ENCODE measurements at regions not wholly inside any gene's neighbourhood (a gene's known extent, or its start where the extent isn't known, plus 50 kb on each side); places are given as distances from the start of the nearest gene placed in this dataset.

DNA sequence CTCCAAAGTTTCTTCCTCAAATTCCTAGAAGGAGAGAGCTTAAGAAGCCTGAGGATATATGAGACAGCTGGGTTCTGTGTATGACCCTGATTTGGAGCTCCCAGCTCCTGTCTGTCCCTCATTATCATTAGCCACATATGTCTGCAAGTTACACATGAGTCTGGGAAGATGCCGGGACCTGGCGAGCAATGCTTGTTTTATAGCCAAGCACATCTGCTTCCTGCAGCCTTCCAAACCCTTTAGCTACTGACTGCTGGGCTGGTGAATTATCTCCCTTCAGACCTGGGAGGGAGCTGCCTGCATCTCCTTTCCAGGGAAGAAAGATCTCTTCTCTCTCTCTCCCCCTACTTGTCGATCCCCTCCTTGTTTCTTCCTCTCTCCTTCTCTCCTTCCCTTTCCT is 556.7 kb upstream of the BOD1L1 start:
- DNase-seq: no peak

- no peak for DNase-seq
Observed at GRCh38 chr4:14184767-14185166, 557.2 kb upstream of the BOD1L1 start.

DNA sequence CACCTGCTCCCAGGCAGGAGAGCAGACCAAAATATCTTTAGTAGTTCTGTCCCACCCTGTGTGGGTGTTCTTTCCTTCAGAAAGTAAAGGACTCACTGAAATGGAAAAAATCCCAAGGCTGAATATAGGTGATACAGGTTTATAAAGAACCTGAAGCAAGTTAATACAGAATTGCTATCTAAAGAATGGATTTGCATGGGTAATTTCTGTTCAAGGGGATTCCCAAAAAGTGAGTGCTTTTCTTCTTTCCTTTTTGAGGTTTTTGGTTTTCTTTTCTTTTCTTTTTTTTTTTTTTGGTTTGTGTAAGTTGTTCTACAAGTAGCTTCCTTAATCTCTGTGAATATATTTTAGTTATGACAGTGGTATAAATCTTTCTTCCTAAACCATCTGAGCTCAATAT is 560.7 kb upstream of the BOD1L1 start:
- DNase-seq: no peak

DNA sequence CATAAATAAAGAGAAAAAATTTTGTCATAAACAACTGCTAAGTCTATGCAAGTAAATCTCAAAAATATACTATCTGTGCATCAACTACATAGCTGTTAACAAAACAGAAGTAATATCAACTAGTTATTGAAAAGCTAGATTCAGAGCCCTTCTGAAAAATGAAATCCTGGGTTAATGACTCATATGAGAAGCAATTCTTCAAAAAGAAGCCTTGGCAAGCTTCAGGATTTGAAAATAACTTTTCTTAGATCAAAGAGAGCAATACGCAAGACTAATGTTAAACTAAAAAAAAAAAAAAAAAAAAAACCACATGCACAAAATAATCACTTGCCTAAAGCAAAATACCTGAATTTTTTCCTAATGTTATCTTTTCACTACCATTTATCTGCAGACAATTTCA is 566.1 kb upstream of the BOD1L1 start:
- DNase-seq: no peak

GRCh38 chr4:14196131-14196530 is 568.6 kb upstream of the BOD1L1 start:
- peak; percentile 14 for DNase-seq

- DNase-seq: no peak
Observed at GRCh38 chr4:14215116-14215770, 587.7 kb upstream of the BOD1L1 start.

DNA sequence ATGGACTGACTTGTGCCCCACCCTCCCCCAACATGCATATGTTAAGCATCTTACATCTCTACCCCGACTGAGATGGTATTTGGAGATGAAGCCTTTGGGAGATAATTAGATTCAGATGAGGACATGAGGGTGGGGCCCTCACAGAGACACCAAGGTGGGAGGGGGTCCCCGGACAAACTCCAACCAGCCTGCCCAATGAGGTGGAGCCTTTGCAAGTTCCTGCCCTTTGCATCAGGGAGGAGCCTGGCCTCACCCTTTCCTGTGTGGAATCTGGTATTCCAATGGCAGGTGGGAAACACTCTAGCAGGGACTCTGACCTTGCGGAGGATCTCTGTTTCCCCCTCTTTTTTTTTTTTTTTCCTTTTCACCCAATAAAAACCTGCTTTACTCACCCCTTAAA is 589.9 kb upstream of the BOD1L1 start:
- no peak for DNase-seq

- DNase-seq: no peak
Observed at GRCh38 chr4:14218641-14219040, 591.1 kb upstream of the BOD1L1 start.

DNA sequence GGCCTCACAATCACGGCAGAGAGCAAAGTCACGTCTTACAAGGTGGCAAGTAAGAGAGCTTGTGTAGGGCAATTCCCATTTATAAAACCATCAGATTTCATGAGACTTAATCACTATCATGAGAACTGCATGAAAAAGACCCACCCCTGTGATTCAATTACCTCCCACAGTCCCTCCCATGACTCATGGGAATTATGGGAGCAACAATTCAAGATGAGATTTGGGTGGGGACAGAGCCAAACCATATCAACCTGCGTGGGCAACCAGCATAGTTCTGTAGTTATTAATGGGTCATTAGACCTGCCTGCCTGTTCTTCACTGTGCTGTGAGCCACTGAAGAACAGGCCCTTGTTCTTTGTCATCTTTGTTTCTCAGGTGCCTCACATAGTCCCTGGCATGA is 593.7 kb upstream of the BOD1L1 start:
- DNase-seq: no peak

GRCh38 chr4:14222377-14223029 is 595.0 kb upstream of the BOD1L1 start:
- DNase-seq: no peak

- DNase-seq: no peak
Observed at GRCh38 chr4:14223461-14223860, 595.9 kb upstream of the BOD1L1 start.

- no peak for DNase-seq
Observed at GRCh38 chr4:14225688-14226207, 598.2 kb upstream of the BOD1L1 start.

GRCh38 chr4:14233126-14233525 is 605.6 kb upstream of the BOD1L1 start:
- DNase-seq: no peak

DNA sequence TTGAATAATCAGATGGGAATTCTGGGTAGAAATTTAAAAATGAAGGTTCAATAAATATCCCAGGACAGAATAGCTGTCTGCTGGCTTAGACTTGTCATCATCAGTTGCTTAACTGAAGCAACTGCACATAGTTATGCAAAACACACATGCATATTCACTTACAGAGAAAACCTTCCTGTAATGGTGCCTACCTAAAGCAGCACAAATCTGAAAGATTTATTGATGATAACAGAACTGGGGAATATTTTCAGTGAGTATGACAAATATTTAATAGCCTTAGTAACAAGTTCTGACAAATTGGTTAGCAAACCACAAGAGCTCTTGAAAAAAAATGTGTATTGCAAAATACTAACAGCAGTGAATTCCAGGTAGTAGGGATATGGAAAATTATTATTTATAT is 606.8 kb upstream of the BOD1L1 start:
- no peak for DNase-seq

- no peak for DNase-seq
Observed at GRCh38 chr4:14236359-14236758, 608.8 kb upstream of the BOD1L1 start.

DNA sequence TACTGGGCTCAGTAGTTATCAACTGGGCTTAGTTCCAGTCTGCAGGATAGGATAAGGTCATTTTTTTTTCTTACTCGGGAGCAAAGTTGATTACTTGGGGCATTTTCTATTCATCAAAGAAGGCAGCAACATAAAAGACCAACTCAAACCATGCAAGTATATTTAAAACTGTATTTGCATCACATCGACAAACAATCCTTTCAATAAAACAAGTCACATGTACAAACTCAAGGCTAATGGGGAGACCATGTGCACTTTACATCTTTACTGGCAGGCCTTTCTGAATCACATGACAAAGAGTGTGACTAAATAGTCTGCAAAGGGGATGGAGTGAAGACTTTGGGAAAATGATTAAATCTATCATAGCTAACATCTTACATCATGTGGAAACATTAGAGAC is 610.4 kb upstream of the BOD1L1 start:
- no peak for DNase-seq

GRCh38 chr4:14241574-14241973 is 614.0 kb upstream of the BOD1L1 start:
- no peak for DNase-seq

DNA sequence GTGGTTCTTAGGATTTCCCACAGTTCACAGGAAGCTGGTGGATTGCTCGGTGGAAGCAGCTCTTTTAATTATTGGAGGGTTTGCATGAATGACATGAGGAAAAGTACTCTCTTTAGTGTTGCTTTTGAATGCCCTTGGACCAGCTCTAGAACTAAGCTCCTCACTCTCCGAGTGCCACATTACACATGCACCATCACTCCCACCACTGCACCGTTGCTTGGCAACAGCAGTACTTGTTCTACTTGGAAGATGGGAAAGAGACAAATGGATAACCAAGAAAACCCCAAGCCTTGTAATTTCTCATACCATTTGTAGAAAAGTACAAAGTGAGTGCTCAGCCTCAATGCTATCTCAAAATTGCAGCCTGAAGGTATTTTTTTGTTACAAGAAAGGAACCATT is 620.2 kb upstream of the BOD1L1 start:
- no peak for DNase-seq

DNA sequence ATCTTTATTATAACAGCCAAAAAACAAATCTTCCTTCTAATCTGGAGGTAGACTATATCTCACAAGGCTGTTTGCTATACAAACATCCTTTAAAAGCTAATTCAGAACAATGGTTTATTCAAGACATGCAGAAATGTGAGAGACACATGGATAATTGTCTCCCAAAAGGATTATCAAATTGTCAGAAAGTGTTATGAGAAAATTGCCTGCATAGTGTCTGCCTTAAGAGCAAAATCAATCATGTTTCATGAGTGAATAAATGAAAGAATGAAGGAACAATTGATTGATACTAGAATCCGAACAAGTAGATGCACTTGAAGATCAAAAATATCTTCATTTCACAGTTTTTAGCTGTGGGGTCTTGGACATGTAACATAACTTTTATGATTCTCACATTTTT is 621.7 kb upstream of the BOD1L1 start:
- DNase-seq: no peak

DNA sequence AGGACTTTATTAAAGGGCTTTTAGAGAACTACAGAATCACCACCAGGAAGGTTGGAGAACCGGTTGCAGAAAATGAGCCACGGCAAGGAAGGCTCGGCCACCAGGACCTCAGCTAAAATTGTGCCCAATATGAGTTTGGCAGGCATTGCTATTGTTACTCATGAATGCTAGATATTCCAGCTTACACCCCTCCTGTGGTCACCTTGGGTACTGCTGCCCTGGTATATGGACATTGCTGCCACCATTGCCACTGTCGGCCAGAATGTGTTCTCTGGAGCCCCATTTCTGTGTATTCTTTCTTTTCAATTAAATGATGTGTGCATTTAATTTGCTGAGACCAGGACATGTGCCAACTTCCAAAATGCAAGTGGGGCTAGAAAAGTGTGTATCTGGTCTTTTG is 626.7 kb upstream of the BOD1L1 start:
- DNase-seq: peak; percentile 24

DNA sequence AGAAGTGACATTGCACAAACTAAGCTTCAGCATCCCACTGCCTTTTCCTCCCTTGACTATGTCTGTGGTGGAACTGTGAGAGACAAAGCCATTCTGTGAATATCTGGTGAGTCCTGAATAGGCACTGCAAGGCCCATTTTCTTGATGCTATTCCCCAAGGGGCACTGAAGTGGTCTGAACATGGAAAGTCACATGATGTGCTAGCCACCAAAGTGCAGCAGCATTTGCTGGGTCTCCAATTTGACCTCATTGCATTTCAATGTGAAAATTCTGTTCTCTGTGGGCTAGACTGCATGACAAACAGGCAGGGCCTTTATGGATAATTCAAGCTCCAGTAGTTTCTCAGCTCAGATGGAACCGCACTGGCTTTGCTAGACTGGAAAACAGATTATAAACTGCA is 627.4 kb upstream of the BOD1L1 start:
- no peak for DNase-seq

- DNase-seq: no peak
Observed at GRCh38 chr4:14257903-14258302, 630.4 kb upstream of the BOD1L1 start.

GRCh38 chr4:14259936-14260335 is 632.4 kb upstream of the BOD1L1 start:
- no peak for DNase-seq

DNA sequence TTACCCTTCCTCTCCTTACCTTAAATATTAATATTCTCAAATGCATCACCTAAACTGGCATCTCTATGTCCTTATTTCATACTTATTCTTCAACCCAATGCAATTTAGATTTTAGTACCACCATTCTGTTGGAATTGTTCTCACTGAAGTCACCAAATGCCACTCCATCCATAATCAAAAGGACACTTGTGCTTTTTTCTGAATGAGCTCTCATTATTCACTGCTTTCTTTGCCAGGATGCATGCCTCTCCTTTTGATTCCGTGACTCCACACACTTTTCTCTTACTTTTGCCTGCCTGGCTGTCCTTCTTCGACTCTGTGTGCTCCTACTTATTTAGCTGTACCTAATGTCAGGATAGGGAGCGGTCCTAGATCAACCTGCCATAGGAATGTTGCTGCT is 633.1 kb upstream of the BOD1L1 start:
- DNase-seq: no peak

DNA sequence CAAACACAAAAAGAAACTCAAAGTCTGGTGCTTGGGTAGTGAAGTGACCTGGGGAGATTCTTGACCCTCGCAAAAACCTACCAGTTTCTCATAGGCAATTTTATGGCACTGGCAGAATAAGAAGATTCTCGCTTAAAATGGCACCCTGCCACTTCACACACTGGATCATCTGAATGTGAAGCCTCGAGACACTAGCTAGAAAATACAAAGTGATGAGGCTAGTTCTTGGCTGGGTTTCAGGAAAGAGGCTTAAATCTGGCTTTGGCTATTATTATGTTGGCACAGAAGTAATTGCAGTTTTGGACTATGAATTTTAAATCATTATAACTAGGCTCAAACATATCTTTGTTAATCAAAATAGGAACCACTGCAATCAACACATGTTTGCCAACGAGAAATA is 634.7 kb upstream of the BOD1L1 start:
- no peak for DNase-seq

Measured in stimulated activated CD4-positive, alpha-beta T cell treated with anti-CD3 and anti-CD28 coated beads, Interleukin-15, amount 100 ng/mL, for 24 hours (primary cell).